ENCODE measurements at regions not wholly inside any gene's neighbourhood (a gene's known extent, or its start where the extent isn't known, plus 50 kb on each side); places are given as distances from the start of the nearest gene placed in this dataset.

DNA sequence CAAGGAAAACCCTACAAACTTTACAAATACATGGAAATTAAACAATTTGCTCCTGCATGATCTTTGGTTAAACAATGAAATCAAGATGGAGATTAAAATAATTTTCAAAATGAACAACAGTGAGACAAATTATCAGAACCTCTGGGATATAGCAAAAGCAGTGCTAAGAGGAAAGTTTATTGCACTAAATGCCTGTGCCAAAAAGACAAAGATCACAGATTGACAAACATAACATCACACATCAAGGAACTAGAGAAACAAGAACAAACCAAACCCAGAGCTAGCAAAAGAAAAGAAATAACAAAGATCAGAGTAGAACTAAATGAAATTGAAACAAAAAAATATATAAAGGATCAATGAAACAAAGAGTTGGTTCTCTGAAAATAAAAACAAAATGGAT, 95.2 kb upstream of the FBXO11 start:
- TF ChIP-seq CTCF (optimal IDR thresholded peaks at IDR 0.05 in 1 of 3, IDR thresholded peaks at IDR 0.05 in 1 of 3, conservative IDR thresholded peaks at IDR 0.05 in 1 of 3; ENCODE audit: extremely low read depth in 1 of 3, insufficient read depth in 2 of 3, low read length in 3 of 3) (no peak), EZH2 (IDR thresholded peaks at IDR 0.05; ENCODE audit: low read length) (no peak)
